ENCODE measurements at regions not wholly inside any gene's neighbourhood (a gene's known extent, or its start where the extent isn't known, plus 50 kb on each side); places are given as distances from the start of the nearest gene placed in this dataset.

DNA sequence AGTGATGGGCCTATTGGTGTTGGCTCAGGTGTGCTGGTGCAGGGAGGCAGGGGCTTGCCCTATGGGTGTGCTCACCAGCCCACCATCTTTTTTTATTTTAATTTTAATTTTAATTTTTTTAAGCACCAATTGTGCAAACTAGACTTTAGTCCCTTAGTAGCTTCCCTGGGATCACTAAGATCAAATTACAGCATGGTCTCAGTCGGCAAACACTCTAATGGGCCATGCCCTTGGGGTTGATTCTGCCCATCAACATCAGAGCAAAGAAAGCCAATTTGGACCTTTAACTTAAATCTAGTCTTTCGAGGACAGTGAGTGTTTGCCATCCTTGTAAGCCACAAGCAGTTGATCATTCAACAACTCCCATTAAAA is 64.7 kb upstream of the KCNE2 start:
- Histone ChIP-seq H3K36me3 (ENCODE audit: control insufficient read depth in 2 of 2, extremely low read depth in 1 of 2, insufficient read depth in 1 of 2, low read length in 1 of 2) (no peaks in the 10 kb centered on the region), H3K27ac (ENCODE audit: low read length) (no peak overlapping the region), H3K27me3 (replicated peaks in 1 of 2; ENCODE audit: control insufficient read depth in 2 of 2, extremely low read depth in 1 of 2, insufficient read depth in 2 of 2, low read length in 1 of 2) (no peaks in the 10 kb centered on the region), H3K9me3 (no peaks in the 10 kb centered on the region), H3K4me3 (ENCODE audit: control insufficient read depth in 1 of 2, extremely low read depth in 1 of 2, low read length in 1 of 2) (no peak overlapping the region), H3K4me1 (ENCODE audit: control insufficient read depth in 1 of 2, extremely low read depth in 1 of 2, insufficient read depth in 2 of 2, low read length in 2 of 2) (no peaks in the 10 kb centered on the region)
- Mint-ChIP-seq H3K27ac (no peak overlapping the region), H3K4me3 (no peak overlapping the region), H3K9me3 (peaks cover 3 to 7% (median 4%) of the 10 kb centered on the region in 3 donors), H3K36me3 (peaks cover 4% of the 10 kb centered on the region), H3K4me1 (no peaks in the 10 kb centered on the region), H3K27me3 (peaks cover 0 to 3% of the 10 kb centered on the region in 2 donors)
- no peak for ATAC-seq (replicated peaks in 1 of 4)
- no peak for DNase-seq
- WGBS (ENCODE audit: insufficient coverage), result 90% methylated on average over 2 of the region's 2 CpGs
- POLR2A ChIA-PET, result no interaction called here
- CTCF ChIA-PET, result no interaction called here

DNA sequence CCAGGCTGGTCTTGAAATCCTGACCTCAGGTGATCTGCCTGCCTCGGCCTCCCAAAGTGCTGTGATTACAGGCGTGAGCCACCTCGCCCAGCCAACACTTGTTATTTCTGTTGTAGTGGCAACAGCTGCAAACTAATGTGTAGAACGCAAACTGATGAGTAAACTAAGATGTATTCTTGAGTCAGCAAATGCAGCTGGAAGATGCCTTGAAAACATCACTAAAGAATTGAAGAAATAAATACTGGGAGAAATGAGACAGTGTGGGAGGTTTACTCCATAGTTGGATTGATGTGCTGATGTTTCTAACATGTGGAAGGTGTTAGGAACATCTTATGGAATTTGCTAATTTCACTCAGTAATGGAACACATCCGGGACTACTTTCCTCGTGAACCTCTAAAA is 61.3 kb upstream of the KCNE2 start:
- Histone ChIP-seq H3K27ac (ENCODE audit: low read length) (no peak overlapping the region), H3K9me3 (no peaks in the 10 kb centered on the region), H3K4me1 (ENCODE audit: control insufficient read depth in 1 of 2, extremely low read depth in 1 of 2, insufficient read depth in 2 of 2, low read length in 2 of 2) (no peaks in the 10 kb centered on the region), H3K4me3 (ENCODE audit: control insufficient read depth in 1 of 2, extremely low read depth in 1 of 2, low read length in 1 of 2) (no peak overlapping the region), H3K27me3 (replicated peaks in 1 of 2; ENCODE audit: control insufficient read depth in 2 of 2, extremely low read depth in 1 of 2, insufficient read depth in 2 of 2, low read length in 1 of 2) (peaks cover 0 to 5% of the 10 kb centered on the region in 2 experiments), H3K36me3 (ENCODE audit: control insufficient read depth in 2 of 2, extremely low read depth in 1 of 2, insufficient read depth in 1 of 2, low read length in 1 of 2) (no peaks in the 10 kb centered on the region)
- H3K27ac Mint-ChIP-seq, result no peak overlapping the region
- H3K4me3 Mint-ChIP-seq, result no peak overlapping the region
- ATAC-seq (replicated peaks in 1 of 4) (no peak), DNase-seq (no peak)
- WGBS (ENCODE audit: insufficient coverage), result 98% methylated on average over 4 of the region's 6 CpGs
- H3K9me3 Mint-ChIP-seq, result peaks cover 3 to 7% (median 4%) of the 10 kb centered on the region in 3 donors
- H3K36me3 Mint-ChIP-seq, result peaks cover 4% of the 10 kb centered on the region
- H3K4me1 Mint-ChIP-seq, result no peaks in the 10 kb centered on the region
- POLR2A ChIA-PET, result no interaction called here
- CTCF ChIA-PET, result no interaction called here
- H3K27me3 Mint-ChIP-seq, result peaks cover 0 to 3% of the 10 kb centered on the region in 2 donors

DNA sequence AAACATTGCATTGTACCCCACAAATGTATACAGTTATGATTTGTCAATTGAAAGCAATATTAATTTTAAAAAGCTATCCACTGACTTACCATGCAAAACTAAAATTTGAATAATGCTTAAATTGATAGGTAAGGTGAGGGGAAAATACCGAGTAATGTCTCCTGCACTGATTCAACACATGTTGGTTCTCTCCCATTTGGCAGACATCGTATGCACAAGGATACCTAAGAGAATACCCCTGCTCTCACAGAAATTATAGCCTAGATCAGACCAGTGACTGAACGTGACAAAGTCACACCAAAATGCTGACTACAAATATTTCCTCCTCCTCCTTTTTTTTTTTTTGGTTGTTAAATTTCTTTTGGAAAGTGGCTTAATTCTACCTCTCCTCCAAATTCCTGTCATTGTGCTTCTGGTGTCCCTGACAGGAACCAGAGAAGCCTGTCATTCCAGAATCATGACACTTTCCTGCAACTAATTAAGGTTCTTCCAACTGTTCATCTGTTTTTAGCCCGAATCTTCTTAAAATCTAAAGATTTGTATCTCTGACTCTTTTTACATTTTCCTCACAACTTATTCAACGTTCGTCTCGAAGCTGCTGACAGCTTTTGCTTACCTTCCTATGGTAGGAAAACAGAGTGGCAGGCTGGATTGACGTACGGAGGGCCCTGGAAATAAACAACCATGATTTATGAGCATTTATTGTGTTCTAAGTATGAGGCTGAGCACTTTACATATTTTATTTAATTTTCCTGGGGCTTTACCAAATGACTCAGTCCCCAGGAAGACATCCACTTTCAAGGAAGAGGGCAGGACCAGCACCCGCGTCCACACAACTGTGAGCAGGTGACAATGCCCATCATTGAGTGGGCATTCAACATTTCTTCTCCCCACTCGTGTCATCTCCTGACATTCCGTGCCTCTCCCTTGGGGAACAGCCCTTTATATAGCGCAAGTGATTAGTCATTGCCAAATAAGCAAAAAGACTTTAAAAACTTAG is 57.9 kb upstream of the KCNE2 start:
- H3K27ac Mint-ChIP-seq, result no peak overlapping the region
- H3K36me3 ChIP-seq (ENCODE audit: control insufficient read depth in 2 of 2, extremely low read depth in 1 of 2, insufficient read depth in 1 of 2, low read length in 1 of 2), result no peaks in the 10 kb centered on the region
- peaks cover 3% of the 10 kb centered on the region in 3 donors for H3K9me3 Mint-ChIP-seq
- H3K9me3 ChIP-seq, result no peaks in the 10 kb centered on the region
- H3K4me1 ChIP-seq (ENCODE audit: control insufficient read depth in 1 of 2, extremely low read depth in 1 of 2, insufficient read depth in 2 of 2, low read length in 2 of 2), result no peaks in the 10 kb centered on the region
- peaks cover 3% of the 10 kb centered on the region in 2 donors for H3K27me3 Mint-ChIP-seq
- POLR2A ChIA-PET, result no interaction called here
- DNase-seq (no peak), ATAC-seq (replicated peaks in 1 of 4) (no peak)
- no peak overlapping the region for H3K4me3 ChIP-seq (ENCODE audit: control insufficient read depth in 1 of 2, extremely low read depth in 1 of 2, low read length in 1 of 2)
- H3K4me3 Mint-ChIP-seq, result no peak overlapping the region
- no peak overlapping the region for H3K27ac ChIP-seq (ENCODE audit: low read length)
- no peaks in the 10 kb centered on the region for H3K4me1 Mint-ChIP-seq
- H3K36me3 Mint-ChIP-seq, result peaks cover 3% of the 10 kb centered on the region
- peaks cover 0 to 5% of the 10 kb centered on the region in 2 experiments for H3K27me3 ChIP-seq (replicated peaks in 1 of 2; ENCODE audit: control insufficient read depth in 2 of 2, extremely low read depth in 1 of 2, insufficient read depth in 2 of 2, low read length in 1 of 2)
- CTCF ChIA-PET, result interaction anchor here in 1 of 2 donors (0.7 kb wide), 1 partner anchor 191 kb away, joined by 3 read pairs; no protein-coding TSS in a partner anchor
- 100% methylated on average over 3 of the region's 14 CpGs for WGBS (ENCODE audit: insufficient coverage)

DNA sequence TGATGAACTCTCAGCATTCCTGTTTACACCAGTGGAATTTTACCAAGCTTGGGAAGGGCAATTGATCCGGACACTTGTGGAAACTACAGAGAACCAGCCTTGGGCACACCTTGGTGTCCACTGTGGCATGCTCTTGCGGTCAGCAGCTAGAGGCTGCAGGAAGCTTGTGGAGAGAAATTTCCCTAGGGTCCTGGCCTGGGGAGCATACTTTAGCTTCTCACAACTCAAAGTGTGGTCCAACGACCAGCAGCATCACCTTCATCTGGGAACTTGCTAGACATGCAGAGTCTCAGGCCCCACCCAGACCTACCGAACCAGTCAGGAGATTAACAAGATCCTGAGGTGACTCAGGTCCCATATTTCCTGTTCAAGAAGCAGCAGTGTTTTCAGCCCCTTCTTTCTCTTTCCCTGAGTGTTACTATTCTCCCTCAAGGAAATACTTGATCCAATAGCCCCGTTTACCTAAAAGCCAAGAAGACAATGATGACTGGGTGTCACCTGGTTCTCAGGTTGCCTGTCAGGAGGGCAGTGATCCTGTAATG is 55.7 kb upstream of the KCNE2 start:
- WGBS (ENCODE audit: insufficient coverage), result 77% methylated on average over 3 of the region's 5 CpGs
- H3K4me3 Mint-ChIP-seq, result no peak overlapping the region
- no peaks in the 10 kb centered on the region for H3K36me3 ChIP-seq (ENCODE audit: control insufficient read depth in 2 of 2, extremely low read depth in 1 of 2, insufficient read depth in 1 of 2, low read length in 1 of 2)
- DNase-seq, result no peak
- H3K36me3 Mint-ChIP-seq, result no peaks in the 10 kb centered on the region
- H3K9me3 Mint-ChIP-seq, result no peaks in the 10 kb centered on the region
- ChIA-PET CTCF (interaction anchor here in 1 of 2 donors (0.6 kb wide), 1 partner anchor 444 kb away, joined by 3 read pairs; no protein-coding TSS in a partner anchor), POLR2A (no interaction called here)
- H3K4me3 ChIP-seq (ENCODE audit: control insufficient read depth in 1 of 2, extremely low read depth in 1 of 2, low read length in 1 of 2), result no peak overlapping the region
- no peak overlapping the region for H3K27ac ChIP-seq (ENCODE audit: low read length)
- peaks cover under 1 to 3% of the 10 kb centered on the region in 2 donors for H3K27me3 Mint-ChIP-seq
- no peaks in the 10 kb centered on the region for H3K4me1 ChIP-seq (ENCODE audit: control insufficient read depth in 1 of 2, extremely low read depth in 1 of 2, insufficient read depth in 2 of 2, low read length in 2 of 2)
- no peaks in the 10 kb centered on the region for H3K4me1 Mint-ChIP-seq
- no peaks in the 10 kb centered on the region for H3K9me3 ChIP-seq
- H3K27me3 ChIP-seq (replicated peaks in 1 of 2; ENCODE audit: control insufficient read depth in 2 of 2, extremely low read depth in 1 of 2, insufficient read depth in 2 of 2, low read length in 1 of 2), result peaks cover 0 to 5% of the 10 kb centered on the region in 2 experiments
- no peak overlapping the region for H3K27ac Mint-ChIP-seq
- ATAC-seq (replicated peaks in 1 of 4), result no peak

DNA sequence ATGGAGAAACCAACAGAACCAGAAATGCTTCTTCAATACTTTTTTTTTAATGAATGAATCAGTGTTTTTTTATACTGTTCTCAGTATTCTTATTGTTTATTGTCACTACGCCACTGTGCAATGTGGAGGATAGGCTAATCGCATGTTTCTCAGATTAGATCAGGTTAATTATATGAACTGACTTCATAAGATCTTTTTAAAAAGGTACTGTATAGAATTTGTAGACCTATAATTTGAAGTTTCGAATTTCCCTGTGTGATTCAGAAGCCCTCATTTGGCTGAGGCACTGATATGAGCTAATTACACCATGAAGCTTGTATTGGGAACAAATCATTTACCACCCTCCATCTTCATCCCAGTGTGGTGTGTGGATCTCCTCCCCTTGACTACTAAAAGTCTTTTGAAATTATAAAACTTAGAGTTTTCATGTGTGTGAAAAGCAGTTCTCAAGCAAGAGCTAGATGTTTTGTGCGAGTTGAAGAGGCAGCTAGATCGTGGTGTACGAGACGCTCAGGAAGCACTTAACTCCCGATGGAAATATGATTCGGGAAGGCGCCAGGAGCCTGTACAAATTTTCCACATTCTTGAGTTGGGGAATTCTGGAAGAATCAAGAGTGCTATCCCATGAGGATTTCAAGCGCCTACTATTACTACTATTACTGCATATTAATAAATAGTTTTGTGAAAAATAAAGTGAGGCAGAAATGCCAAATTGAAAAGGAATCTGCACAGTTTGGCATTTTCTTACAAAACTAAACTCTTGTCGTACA is 52.1 kb upstream of the KCNE2 start:
- CTCF ChIA-PET, result interaction anchor here in 1 of 2 donors (0.6 kb wide), 1 partner anchor 48 kb away, joined by 3 read pairs; no protein-coding TSS in a partner anchor
- ATAC-seq (replicated peaks in 1 of 4), result no peak
- Histone ChIP-seq H3K9me3 (no peaks in the 10 kb centered on the region), H3K4me3 (ENCODE audit: control insufficient read depth in 1 of 2, extremely low read depth in 1 of 2, low read length in 1 of 2) (no peak overlapping the region), H3K27ac (ENCODE audit: low read length) (no peak overlapping the region), H3K36me3 (ENCODE audit: control insufficient read depth in 2 of 2, extremely low read depth in 1 of 2, insufficient read depth in 1 of 2, low read length in 1 of 2) (no peaks in the 10 kb centered on the region), H3K4me1 (ENCODE audit: control insufficient read depth in 1 of 2, extremely low read depth in 1 of 2, insufficient read depth in 2 of 2, low read length in 2 of 2) (no peaks in the 10 kb centered on the region), H3K27me3 (replicated peaks in 1 of 2; ENCODE audit: control insufficient read depth in 2 of 2, extremely low read depth in 1 of 2, insufficient read depth in 2 of 2, low read length in 1 of 2) (peaks cover 0 to 5% of the 10 kb centered on the region in 2 experiments)
- Mint-ChIP-seq H3K9me3 (no peaks in the 10 kb centered on the region), H3K4me3 (no peak overlapping the region), H3K36me3 (no peaks in the 10 kb centered on the region), H3K27me3 (peaks cover 6 to 7% of the 10 kb centered on the region in 2 donors), H3K27ac (no peak overlapping the region), H3K4me1 (no peaks in the 10 kb centered on the region)
- 89% methylated on average over 3 of the region's 12 CpGs for WGBS (ENCODE audit: insufficient coverage)
- DNase-seq, result no peak
- POLR2A ChIA-PET, result no interaction called here

DNA sequence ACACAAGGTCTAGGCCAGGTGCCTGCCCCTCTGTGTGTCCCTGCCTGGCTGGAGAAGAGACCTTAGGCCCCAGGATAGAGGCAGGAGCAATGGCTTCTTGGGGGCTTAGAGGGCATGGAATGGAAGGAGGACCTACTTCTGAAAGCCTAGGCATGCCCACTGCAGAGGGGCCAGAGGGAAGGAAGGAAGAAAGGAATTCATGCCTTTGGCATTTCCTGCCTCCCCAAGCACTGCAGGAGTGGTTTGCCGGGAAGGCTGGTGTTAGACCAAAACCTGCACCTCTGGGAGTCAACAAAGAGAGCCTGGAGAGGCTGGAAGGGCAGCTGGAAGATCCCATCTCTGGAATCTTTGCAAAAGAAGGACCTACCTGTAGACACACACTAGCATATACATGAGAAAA is 50.7 kb upstream of the KCNE2 start:
- POLR2A ChIA-PET, result no interaction called here
- H3K9me3 Mint-ChIP-seq, result no peaks in the 10 kb centered on the region
- no peak overlapping the region for H3K27ac Mint-ChIP-seq
- DNase-seq, result no peak
- Histone ChIP-seq H3K9me3 (no peaks in the 10 kb centered on the region), H3K36me3 (ENCODE audit: control insufficient read depth in 2 of 2, extremely low read depth in 1 of 2, insufficient read depth in 1 of 2, low read length in 1 of 2) (no peaks in the 10 kb centered on the region), H3K27ac (ENCODE audit: low read length) (no peak overlapping the region), H3K4me1 (ENCODE audit: control insufficient read depth in 1 of 2, extremely low read depth in 1 of 2, insufficient read depth in 2 of 2, low read length in 2 of 2) (no peaks in the 10 kb centered on the region), H3K4me3 (ENCODE audit: control insufficient read depth in 1 of 2, extremely low read depth in 1 of 2, low read length in 1 of 2) (no peak overlapping the region), H3K27me3 (replicated peaks in 1 of 2; ENCODE audit: control insufficient read depth in 2 of 2, extremely low read depth in 1 of 2, insufficient read depth in 2 of 2, low read length in 1 of 2) (no peaks in the 10 kb centered on the region)
- no peaks in the 10 kb centered on the region for H3K4me1 Mint-ChIP-seq
- no peaks in the 10 kb centered on the region for H3K36me3 Mint-ChIP-seq
- peaks cover 7 to 10% of the 10 kb centered on the region in 2 donors for H3K27me3 Mint-ChIP-seq
- no peak for ATAC-seq (replicated peaks in 1 of 4)
- 67% methylated on average over 1 of the region's 1 CpG for WGBS (ENCODE audit: insufficient coverage)
- CTCF ChIA-PET, result no interaction called here
- H3K4me3 Mint-ChIP-seq, result no peak overlapping the region

Measured in T-cell (primary cell).